A549 (cell line): ENCODE measurements at regions not wholly inside any gene's neighbourhood (a gene's known extent, or its start where the extent isn't known, plus 50 kb on each side); places are given as distances from the start of the nearest gene placed in this dataset.

Source experiments
- ATAC-seq, 2 experiments: fragments of 200-7000 bp in 1 of 2; fragments of >200 bp in 1 of 2; cut with Nextera tagmentation in 1 of 2; cut with Tn5 transposase in 1 of 2; 3 replicates each; pipeline versions ENCODE4 v1.8.0 to v1.9.1; 2018 to 2020; ENCODE audit warnings: mild to moderate bottlenecking in 1 of 2, moderate library complexity in 1 of 2
- CTCF ChIA-PET: fragments of 300-600 bp; sonication (Branson Sonifier 250); formaldehyde crosslinking; extraction: SDS; loops from one replicate; lab custom pipeline; 2021; ENCODE audit warnings: antibody characterized with exemption, inconsistent platforms; lab: Yijun Ruan, JAX
- POLR2A ChIA-PET: fragments of 350-600 bp; formaldehyde crosslinking; extraction: SDS; loops from one replicate; lab custom pipeline; 2021; ENCODE audit warnings: antibody characterized with exemption, inconsistent platforms; lab: Yijun Ruan, JAX
- DNase-seq, 2 experiments: peaks; one replicate each; pipeline versions ENCODE4 v3.0.0 to v3.0.0-alpha.2; 2011 to 2016; ENCODE audit warnings: low read depth in 1 of 2, low spot score in 1 of 2
- FAIRE-seq: peaks from 2 replicates; lab custom pipeline; 2011; peaks lifted over from hg19 to GRCh38; lab: Jason Lieb, UNC
- H3K27ac ChIP-seq, 2 experiments: fragments of >200 bp; sonication (Bioruptor Twin); formaldehyde crosslinking; 3 replicates each; pipeline ENCODE4 v1.5.1; 2016 to 2017
- H3K4me1 ChIP-seq: fragments of >200 bp; sonication (Bioruptor Twin); formaldehyde crosslinking; 3 replicates; pipeline ENCODE4 v1.6.1; 2016
- H3K4me2 ChIP-seq: fragments of >200 bp; sonication (Bioruptor Twin); formaldehyde crosslinking; 3 replicates; pipeline ENCODE4 v1.6.1; 2016
- H3K4me3 ChIP-seq: fragments of >200 bp; sonication (Bioruptor Twin); formaldehyde crosslinking; 3 replicates; pipeline ENCODE4 v1.5.1; 2016
- H3K9me3 ChIP-seq: fragments of >200 bp; sonication (Bioruptor Twin); formaldehyde crosslinking; 3 replicates; pipeline ENCODE4 v1.6.1; 2016
- ATOH8 ChIP-seq: fragments of 250-450 bp; sonication (Bioruptor Pico); IDR thresholded peaks from 2 replicates; pipeline ENCODE4 v1.5.0; 2020; ENCODE audit warnings: low read depth, mild to moderate bottlenecking, moderate library complexity
- BCL3 ChIP-seq: fragments of >200 bp; sonication (Bioruptor Twin); formaldehyde crosslinking; IDR thresholded peaks from 3 replicates; pipeline ENCODE4 v1.6.1; 2016
- BHLHE40 ChIP-seq: IDR thresholded peaks from 2 replicates; pipeline ENCODE4 v1.6.1; 2012; ENCODE audit warnings: low read depth, low read length, inconsistent platforms
- CBX2 ChIP-seq: fragments of 200-600 bp; sonication (generic); IDR thresholded peaks from 2 replicates; pipeline ENCODE4 v1.6.1; 2016; ENCODE audit warnings: low read depth, mild to moderate bottlenecking, borderline replicate concordance
- CBX8 ChIP-seq: fragments of 200-600 bp; sonication (generic); IDR thresholded peaks from 2 replicates; pipeline ENCODE4 v1.6.1; 2016
- CHD4 ChIP-seq: fragments of 200-600 bp; sonication (generic); IDR thresholded peaks from 2 replicates; pipeline ENCODE4 v1.6.1; 2016; ENCODE audit warnings: antibody characterized with exemption, mild to moderate bottlenecking, borderline replicate concordance
- EHF ChIP-seq: fragments of 250-450 bp; sonication (Bioruptor Pico); IDR thresholded peaks from 2 replicates; pipeline ENCODE4 v1.5.0; 2020; ENCODE audit warnings: mild to moderate bottlenecking
- EHMT2 ChIP-seq: fragments of 200-600 bp; sonication (generic); IDR thresholded peaks from 2 replicates; pipeline ENCODE4 v1.6.1; 2016; ENCODE audit warnings: antibody characterized with exemption, low read depth, mild to moderate bottlenecking, moderate library complexity
- ESRRA ChIP-seq: fragments of 150-350 bp; IDR thresholded peaks from 2 replicates; pipeline ENCODE4 v1.6.1; 2014; ENCODE audit warnings: mild to moderate bottlenecking, low read length, borderline replicate concordance
- FOSL2 ChIP-seq, 2 experiments: fragments of 450-650 bp in 1 of 2; fragments of >200 bp in 1 of 2; sonication (Bioruptor Twin) in 1 of 2; formaldehyde crosslinking; IDR thresholded peaks; 2 replicates each; pipeline versions ENCODE4 v1.5.0 to v1.6.1; 2016 to 2020; ENCODE audit warnings: mild to moderate bottlenecking in 1 of 2, moderate library complexity in 1 of 2
- HES2 ChIP-seq: fragments of >200 bp; sonication (Bioruptor Twin); formaldehyde crosslinking; IDR thresholded peaks from 2 replicates; pipeline ENCODE4 v1.6.1; 2016
- HEYL ChIP-seq: fragments of 250-450 bp; sonication (Bioruptor Pico); IDR thresholded peaks from 2 replicates; pipeline ENCODE4 v1.8.0; 2021; ENCODE audit warnings: mild to moderate bottlenecking, moderate library complexity
- HOXB5 ChIP-seq: fragments of 250-450 bp; sonication (Bioruptor Pico); IDR thresholded peaks from 2 replicates; pipeline ENCODE4 v1.5.0; 2020; ENCODE audit warnings: mild to moderate bottlenecking, moderate library complexity
- JUNB ChIP-seq: fragments of >200 bp; sonication (Bioruptor Twin); formaldehyde crosslinking; IDR thresholded peaks from 2 replicates; pipeline ENCODE4 v1.6.1; 2016
- MAX ChIP-seq: IDR thresholded peaks from 2 replicates; pipeline ENCODE4 v1.6.1; 2012
- MYC ChIP-seq: IDR thresholded peaks from 2 replicates; pipeline ENCODE4 v1.6.1; 2012; ENCODE audit warnings: mild to moderate bottlenecking, inconsistent platforms, low read length, improper control_type of control experiment, borderline replicate concordance
- NFE2L2 ChIP-seq: fragments of 150-350 bp; conservative IDR thresholded peaks from 2 replicates; pipeline ENCODE4 v1.6.1; 2014; ENCODE audit warnings: low read length
- NR3C1 ChIP-seq: fragments of >200 bp; sonication (Bioruptor Twin); formaldehyde crosslinking; IDR thresholded peaks from 3 replicates; pipeline ENCODE4 v1.6.1; 2017
- PBX3 ChIP-seq: IDR thresholded peaks from 2 replicates; pipeline ENCODE4 v1.6.1; 2012
- SMC3 ChIP-seq: fragments of >200 bp; sonication (Bioruptor Twin); formaldehyde crosslinking; IDR thresholded peaks from 3 replicates; pipeline ENCODE4 v1.6.1; 2018; ENCODE audit warnings: inconsistent platforms
- SREBF2 ChIP-seq: fragments of 450-650 bp; IDR thresholded peaks from 2 replicates; pipeline ENCODE4 v1.6.1; 2014; ENCODE audit warnings: mild to moderate bottlenecking, moderate library complexity
- USF2 ChIP-seq: fragments of 450-650 bp; IDR thresholded peaks from 2 replicates; pipeline ENCODE4 v1.6.1; 2014; ENCODE audit warnings: antibody characterized with exemption
- WGBS: methylation state at CpG from one replicate; pipeline ENCODE4 v1.1.6; 2017; ENCODE audit errors: missing lambda C conversion rate; 5-methylcytosine and 5-hydroxymethylcytosine counted together

- DNase-seq (no peak), ATAC-seq (no peak), FAIRE-seq (no peak)
- 0% methylated on average over 2 of the region's 2 CpGs for WGBS
- POLR2A ChIA-PET: no interaction called here
- H3K27ac ChIP-seq: no peak overlapping the region
- no peak overlapping the region for H3K4me3 ChIP-seq
- H3K4me1 ChIP-seq: no peaks in the 10 kb centered on the region
- no peaks in the 10 kb centered on the region for H3K9me3 ChIP-seq
- no peak overlapping the region for H3K4me2 ChIP-seq
- TF ChIP-seq BHLHE40 (no peak), CBX8 (no peak), USF2 (no peak), EHF (CRISPR knock-in tag) (no peak), FOSL2 (IDR thresholded peaks at IDR 0.05) (no peak), FOSL2 (CRISPR knock-in tag; IDR thresholded peaks at IDR 0.05) (no peak), NR3C1 (no peak), MYC (no peak), HEYL (CRISPR knock-in tag) (no peak), CBX2 (no peak), NFE2L2 (no peak), CHD4 (no peak), HES2 (no peak), EHMT2 (no peak), HOXB5 (CRISPR knock-in tag) (no peak), PBX3 (no peak), SREBF2 (no peak), ESRRA (no peak)
- CTCF ChIA-PET: interaction anchor here (1.0 kb wide), 1 partner anchor 10 kb away, joined by 3 read pairs; no protein-coding TSS in a partner anchor
These were observed 239.0 kb downstream of the ISL1 start for GRCh38 chr5:51622161-51622790.

GRCh38 chr5:51625224-51625968 is 242.1 kb downstream of the ISL1 start:
- Histone ChIP-seq H3K4me3 (no peak overlapping the region), H3K4me2 (no peak overlapping the region), H3K4me1 (no peaks in the 10 kb centered on the region), H3K27ac (no peak overlapping the region), H3K9me3 (no peaks in the 10 kb centered on the region; the same call in 2 of the 3 replicates)
- DNase-seq (no peak), FAIRE-seq (no peak), ATAC-seq (no peak)
- CTCF ChIA-PET: no interaction called here
- TF ChIP-seq EHF (CRISPR knock-in tag) (no peak), CBX2 (no peak), BCL3 (no peak), ATOH8 (CRISPR knock-in tag) (no peak), MAX (no peak), JUNB (no peak), SMC3 (no peak), SREBF2 (no peak), PBX3 (no peak), CHD4 (no peak)
- TF ChIP-seq, all 56 proteins: peak for 0
- 17% methylated on average over 3 of the region's 3 CpGs for WGBS
- POLR2A ChIA-PET: no interaction called here
